Kidney (tissue), 13 donors: ENCODE measurements at regions not wholly inside any gene's neighbourhood (a gene's known extent, or its start where the extent isn't known, plus 50 kb on each side); places are given as distances from the start of the nearest gene placed in this dataset.

Experiments
- DNase-seq, 5 donors: peaks; one replicate each; pipeline ENCODE4 v3.0.0-alpha.2; 2013 to 2020
- FAIRE-seq: peaks from 2 replicates; lab custom pipeline; 2012; peaks lifted over from hg19 to GRCh38; lab: Jason Lieb, UNC
- H3K27ac ChIP-seq, 2 donors: one replicate each; pipeline ENCODE4 v1.7.0; 2013; ENCODE audit warnings: low read depth in 2 of 2, low read length in 2 of 2, inconsistent platforms in 1 of 2
- H3K27me3 ChIP-seq: one replicate; pipeline ENCODE4 v1.7.1; 2013; ENCODE audit warnings: low read length, inconsistent platforms; ENCODE audit not compliant: control insufficient read depth, insufficient read depth
- H3K36me3 ChIP-seq, 3 donors: one replicate each; pipeline versions ENCODE4 v1.7.0 to v1.7.1; 2013; ENCODE audit warnings: low read length in 3 of 3, control low read depth in 1 of 3, inconsistent platforms in 1 of 3; ENCODE audit not compliant: insufficient read depth in 3 of 3, control insufficient read depth in 2 of 3
- H3K4me1 ChIP-seq, 3 donors: one replicate each; pipeline versions ENCODE4 v1.7.0 to v1.7.1; 2013; ENCODE audit warnings: low read length in 3 of 3, inconsistent platforms in 1 of 3, low read depth in 1 of 3; ENCODE audit not compliant: control insufficient read depth in 2 of 3, insufficient read depth in 2 of 3
- H3K4me3 ChIP-seq, 3 donors: one replicate each; pipeline versions ENCODE4 v1.7.0 to v1.8.1; 2013; ENCODE audit warnings: low read length in 3 of 3, control low read depth in 1 of 3, inconsistent platforms in 1 of 3
- H3K9ac ChIP-seq, 3 donors: one replicate each; pipeline versions ENCODE4 v1.7.0 to v1.7.1; 2013; ENCODE audit warnings: low read length in 3 of 3, control low read depth in 1 of 3, inconsistent platforms in 1 of 3
- H3K9me3 ChIP-seq, 3 donors: one replicate each; pipeline versions ENCODE4 v1.7.0 to v1.7.1; 2013; ENCODE audit warnings: low read length in 3 of 3, control low read depth in 1 of 3, inconsistent platforms in 1 of 3; ENCODE audit not compliant: control insufficient read depth in 2 of 3, insufficient read depth in 1 of 3
- intact Hi-C: fragments of 100-400 bp; cut with DNase I; formaldehyde crosslinking; loops from one replicate; pipeline ENCODE4 v1.11.1; 2022
- TF ChIP-seq, protein P1 (sequence below): IDR thresholded peaks from 3 replicates; pipeline ENCODE4 v1.5.1; 2012; ENCODE audit warnings: mild to moderate bottlenecking, moderate library complexity, borderline replicate concordance; ENCODE audit not compliant: insufficient read depth; ENCODE audit errors: extremely low read depth
- donor health status: control.
- donor health status: control.
- donor health status: control.
- donor health status: control.
- donor health status: control.
- donor health status: DM: yes; HTN: yes; CAD: no.
- donor health status: Normal renal cell carcinoma (clear cell type).

DNA sequence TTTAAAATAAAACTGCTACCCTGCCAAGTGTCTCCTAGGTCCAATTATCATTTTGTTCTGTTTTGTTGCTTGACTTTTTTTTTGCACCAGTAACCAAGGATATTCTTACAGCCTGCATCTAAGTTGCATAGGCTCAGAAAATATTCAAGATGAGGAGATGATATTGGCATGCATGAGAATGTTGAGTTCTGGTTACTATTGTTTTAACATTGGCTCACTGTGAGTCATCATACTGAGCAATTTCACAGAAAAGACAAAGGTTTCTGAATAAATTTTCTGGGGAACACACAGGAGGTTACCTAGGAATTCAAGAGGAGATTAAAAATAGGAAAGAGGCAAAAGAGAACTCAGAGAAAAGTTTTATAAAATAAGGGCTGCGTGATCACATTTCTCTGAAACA is 84.8 kb upstream of the POU3F3 start:
- H3K27ac ChIP-seq: no peak overlapping the region
- no peaks in the 10 kb centered on the region for H3K36me3 ChIP-seq
- no peaks in the 10 kb centered on the region for H3K4me1 ChIP-seq
- no peaks in the 10 kb centered on the region for H3K9me3 ChIP-seq
- no peak overlapping the region for H3K9ac ChIP-seq
- FAIRE-seq (no peak), DNase-seq (no peak)
- intact Hi-C loops: no loop called here
- H3K4me3 ChIP-seq: no peak overlapping the region
- TF ChIP-seq, protein P1, sequence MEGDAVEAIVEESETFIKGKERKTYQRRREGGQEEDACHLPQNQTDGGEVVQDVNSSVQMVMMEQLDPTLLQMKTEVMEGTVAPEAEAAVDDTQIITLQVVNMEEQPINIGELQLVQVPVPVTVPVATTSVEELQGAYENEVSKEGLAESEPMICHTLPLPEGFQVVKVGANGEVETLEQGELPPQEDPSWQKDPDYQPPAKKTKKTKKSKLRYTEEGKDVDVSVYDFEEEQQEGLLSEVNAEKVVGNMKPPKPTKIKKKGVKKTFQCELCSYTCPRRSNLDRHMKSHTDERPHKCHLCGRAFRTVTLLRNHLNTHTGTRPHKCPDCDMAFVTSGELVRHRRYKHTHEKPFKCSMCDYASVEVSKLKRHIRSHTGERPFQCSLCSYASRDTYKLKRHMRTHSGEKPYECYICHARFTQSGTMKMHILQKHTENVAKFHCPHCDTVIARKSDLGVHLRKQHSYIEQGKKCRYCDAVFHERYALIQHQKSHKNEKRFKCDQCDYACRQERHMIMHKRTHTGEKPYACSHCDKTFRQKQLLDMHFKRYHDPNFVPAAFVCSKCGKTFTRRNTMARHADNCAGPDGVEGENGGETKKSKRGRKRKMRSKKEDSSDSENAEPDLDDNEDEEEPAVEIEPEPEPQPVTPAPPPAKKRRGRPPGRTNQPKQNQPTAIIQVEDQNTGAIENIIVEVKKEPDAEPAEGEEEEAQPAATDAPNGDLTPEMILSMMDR: no peak
- no peaks in the 10 kb centered on the region for H3K27me3 ChIP-seq

DNA sequence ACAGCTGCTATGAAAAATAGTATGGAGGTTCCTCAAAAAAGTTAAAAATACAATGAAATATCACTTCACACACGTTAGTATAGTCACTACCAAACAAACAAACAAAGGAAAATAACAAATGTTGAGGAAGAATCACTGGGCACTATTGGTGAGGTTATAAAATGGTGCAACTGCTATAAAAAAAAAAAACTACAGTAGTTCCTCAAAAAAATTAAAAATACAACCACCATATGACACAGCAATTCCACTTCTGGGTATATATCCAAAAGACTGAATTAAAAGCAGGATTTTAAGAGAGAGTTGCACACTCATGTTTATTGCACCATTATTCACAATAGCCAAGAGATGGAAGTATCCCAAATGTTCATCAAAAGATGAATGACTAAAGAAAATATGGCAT is 80.9 kb upstream of the POU3F3 start:
- intact Hi-C loops: no loop called here
- TF ChIP-seq, protein P1: no peak
- FAIRE-seq (no peak), DNase-seq (no peak)
- Histone ChIP-seq H3K27me3 (no peaks in the 10 kb centered on the region), H3K9me3 (no peaks in the 10 kb centered on the region), H3K27ac (no peak overlapping the region), H3K4me1 (no peaks in the 10 kb centered on the region), H3K4me3 (no peak overlapping the region), H3K9ac (no peak overlapping the region), H3K36me3 (no peaks in the 10 kb centered on the region)

DNA sequence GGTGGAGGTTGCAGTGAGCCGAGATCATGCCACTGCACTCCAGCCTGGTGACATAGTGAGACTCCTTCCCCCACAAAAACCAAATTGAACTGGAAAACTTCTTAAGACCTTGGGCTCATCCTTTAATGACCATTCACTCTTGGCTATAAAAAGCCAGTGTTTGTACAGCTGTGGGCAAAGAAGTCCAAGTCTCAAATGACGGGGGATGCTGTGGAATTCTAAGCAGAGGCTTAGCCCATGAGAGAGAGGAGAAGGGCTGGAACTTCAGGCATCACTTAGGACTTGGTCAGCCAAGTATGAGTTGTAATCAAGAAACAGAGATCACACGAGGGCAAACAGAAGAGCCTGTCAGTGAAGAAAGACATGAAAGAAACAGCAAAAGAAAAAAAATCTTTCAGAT is 79.3 kb upstream of the POU3F3 start:
- FAIRE-seq (no peak), DNase-seq (peak in 2 of 5 donors; percentile 44 to 57)
- Histone ChIP-seq H3K9me3 (no peaks in the 10 kb centered on the region), H3K4me1 (no peaks in the 10 kb centered on the region), H3K9ac (no peak overlapping the region), H3K27ac (no peak overlapping the region), H3K36me3 (no peaks in the 10 kb centered on the region), H3K4me3 (no peak overlapping the region), H3K27me3 (no peaks in the 10 kb centered on the region)
- intact Hi-C loops: no loop called here
- TF ChIP-seq, protein P1: no peak

DNA sequence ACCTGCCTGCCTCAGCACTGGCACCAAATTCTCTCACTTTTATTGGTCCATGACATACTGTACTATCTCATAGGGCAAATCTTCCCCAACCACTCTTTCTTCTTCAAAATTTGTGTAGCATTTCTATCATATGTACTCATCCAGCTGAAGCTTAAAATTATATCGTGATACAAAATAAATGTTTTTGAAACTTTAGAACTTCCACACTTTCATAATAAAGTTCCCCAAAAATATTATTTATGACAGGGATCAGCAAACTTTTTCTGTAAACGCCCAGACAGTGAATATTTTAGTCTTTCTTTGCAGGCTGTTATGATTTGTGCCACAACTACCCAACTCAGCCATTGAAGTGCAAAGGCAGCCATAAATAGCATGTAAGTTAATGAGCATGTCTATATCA is 76.2 kb upstream of the POU3F3 start:
- Histone ChIP-seq H3K4me1 (no peaks in the 10 kb centered on the region), H3K36me3 (no peaks in the 10 kb centered on the region), H3K9ac (no peak overlapping the region), H3K27ac (no peak overlapping the region), H3K9me3 (no peaks in the 10 kb centered on the region), H3K27me3 (no peaks in the 10 kb centered on the region), H3K4me3 (no peak overlapping the region)
- intact Hi-C loops: no loop called here
- TF ChIP-seq, protein P1: no peak
- DNase-seq (no peak), FAIRE-seq (no peak)
